RPMI8226 (cell line): ENCODE measurements at regions not wholly inside any gene's neighbourhood (a gene's known extent, or its start where the extent isn't known, plus 50 kb on each side); places are given as distances from the start of the nearest gene placed in this dataset.
"Not testable (repeated sequence)": the region's sequence is repeated elsewhere in the genome, so short reads cannot be mapped to it uniquely, and the experiment has no call there.

Experiments
- DNase-seq: peaks from one replicate; pipeline ENCODE4 v3.0.0-alpha.2; 2015

DNA sequence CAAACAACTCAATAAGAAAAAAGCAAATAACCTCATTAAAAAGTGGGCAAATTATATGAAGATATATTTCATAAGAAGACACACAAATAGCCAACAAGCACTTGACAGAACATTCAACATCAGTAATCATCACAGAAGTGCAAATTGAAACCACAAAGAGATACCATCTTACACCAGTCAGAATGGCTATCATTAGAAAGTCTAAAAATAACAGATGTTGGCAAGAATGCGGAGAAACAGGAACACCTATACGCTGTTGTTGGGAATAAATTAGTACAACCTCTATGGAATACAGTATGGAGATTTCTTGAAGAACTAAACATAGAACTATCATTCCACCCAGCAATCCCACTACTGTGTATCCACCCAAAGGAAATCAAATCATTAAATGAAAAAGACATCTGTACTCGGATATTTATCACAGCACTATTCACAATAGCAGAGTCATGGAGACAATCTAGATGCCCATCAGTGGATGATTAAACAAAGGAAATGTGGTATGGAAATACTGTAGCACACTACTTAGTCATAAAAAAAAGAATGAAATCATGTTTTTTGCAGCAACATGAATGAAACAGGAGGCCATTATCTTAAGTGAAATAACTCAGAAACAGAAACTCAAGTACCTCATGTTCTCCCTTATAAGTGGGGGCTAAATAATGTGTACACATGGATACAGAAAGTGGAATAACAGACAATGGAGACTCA, 106.8 kb upstream of the FST start:
- no peak for DNase-seq

- DNase-seq = no peak
Measured at GRCh38 chr5:53376853-53377252, 103.6 kb upstream of the FST start.

- DNase-seq = no peak
Measured at GRCh38 chr5:53378190-53378589, 102.2 kb upstream of the FST start.

GRCh38 chr5:53378590-53379247, 101.7 kb upstream of the FST start:
- no peak for DNase-seq

DNA sequence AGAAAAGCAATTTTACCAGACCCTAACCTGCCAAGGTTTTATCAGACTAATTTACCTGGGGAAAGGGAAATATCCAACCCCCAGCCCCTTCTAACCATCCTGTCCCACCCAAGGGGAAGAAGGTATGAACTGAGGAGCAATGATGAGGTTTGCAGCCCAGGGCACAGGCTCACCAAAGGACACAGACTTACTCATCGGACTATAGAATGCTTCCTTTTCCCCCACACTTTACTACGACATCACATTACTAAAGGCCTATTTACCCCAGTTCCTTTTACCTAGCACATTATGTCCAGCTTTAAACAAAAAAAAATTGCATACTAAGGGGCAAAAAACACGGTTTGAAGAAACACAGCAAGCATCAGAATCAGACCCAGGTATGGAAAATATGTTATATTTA, 94.1 kb upstream of the FST start:
- DNase-seq = no peak

DNA sequence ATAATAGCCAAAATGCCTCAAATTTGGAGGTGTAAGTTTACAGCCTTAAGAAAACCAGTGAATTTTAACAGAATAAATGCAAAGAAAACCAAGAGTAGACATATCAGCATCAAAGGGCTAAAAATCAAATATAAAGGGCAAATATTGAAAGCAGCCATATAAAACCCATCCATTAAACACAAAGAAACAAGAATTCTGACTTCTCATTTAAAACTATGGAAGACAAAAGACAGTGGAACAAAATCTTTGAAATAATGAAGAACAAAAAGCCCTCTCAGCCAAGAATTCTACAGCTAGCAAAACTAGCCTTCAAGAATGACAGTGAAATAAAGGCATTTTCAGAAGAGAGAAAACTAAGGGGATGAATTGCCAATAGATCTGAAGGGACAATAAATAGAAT, 91.3 kb upstream of the FST start:
- no peak for DNase-seq

- no peak for DNase-seq
Measured at GRCh38 chr5:53392073-53392472, 88.4 kb upstream of the FST start.

GRCh38 chr5:53394808-53395207, 85.6 kb upstream of the FST start:
- DNase-seq = no peak

- DNase-seq = no peak
Measured at GRCh38 chr5:53397141-53397757, 83.2 kb upstream of the FST start.

GRCh38 chr5:53397845-53398244, 82.6 kb upstream of the FST start:
- DNase-seq = no peak

GRCh38 chr5:53399926-53400697, 80.3 kb upstream of the FST start:
- DNase-seq = no peak

DNA sequence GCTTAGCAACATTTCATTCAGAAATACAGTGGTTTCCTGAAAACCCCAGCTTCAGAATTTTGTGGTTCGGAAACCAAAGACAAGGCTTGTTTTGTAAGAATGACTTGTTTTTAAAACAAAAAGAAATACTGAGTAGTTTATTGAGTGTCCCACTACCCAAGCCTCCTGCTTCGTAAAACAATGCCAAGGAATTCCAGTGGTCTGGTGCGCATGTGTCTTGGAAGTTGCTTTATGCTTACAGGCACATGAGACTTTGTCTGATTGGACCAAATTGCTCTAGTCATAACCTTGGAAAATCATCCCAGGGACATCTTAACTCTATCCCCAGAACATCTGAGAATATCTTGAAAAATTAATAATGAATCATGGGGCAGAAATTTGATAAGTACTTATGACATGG, 77.1 kb upstream of the FST start:
- no peak for DNase-seq

DNA sequence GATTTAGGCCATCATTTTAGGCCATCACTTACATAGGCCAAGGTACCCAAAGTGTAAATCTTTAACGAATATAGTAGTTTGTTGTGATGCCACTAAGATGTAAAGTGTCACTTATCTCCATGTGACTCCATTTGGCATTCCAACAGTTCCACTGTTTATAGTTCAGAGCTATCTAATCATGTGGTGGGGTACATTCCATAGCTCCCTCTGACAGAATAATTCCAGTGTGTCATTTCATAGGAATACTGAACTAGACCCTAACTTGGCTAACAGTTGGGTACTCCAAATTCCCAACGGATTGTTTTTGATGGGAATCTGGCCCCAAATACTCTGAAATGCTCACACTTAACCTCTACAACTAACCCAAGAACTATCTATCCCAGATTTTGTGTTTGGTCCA, 76.7 kb upstream of the FST start:
- no peak for DNase-seq

DNA sequence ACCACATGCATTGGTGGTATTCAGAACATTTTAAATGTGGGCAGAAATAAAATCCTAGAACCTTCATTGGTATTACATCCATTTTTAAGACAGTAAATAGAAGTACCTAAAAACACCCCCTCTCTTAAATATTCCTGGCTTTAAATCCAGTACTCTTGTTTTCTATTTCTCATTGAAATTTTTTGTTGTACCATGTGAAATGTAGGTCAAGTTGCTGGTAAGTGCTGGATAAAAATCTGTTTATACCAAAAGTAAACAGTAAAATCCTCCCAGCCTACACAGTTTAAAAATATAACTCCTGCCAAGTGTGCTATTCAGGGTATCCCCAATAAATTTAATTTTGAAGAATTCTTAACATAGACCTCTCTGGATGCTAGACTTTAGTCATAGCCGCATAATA, 75.0 kb upstream of the FST start:
- no peak for DNase-seq

- no peak for DNase-seq
Measured at GRCh38 chr5:53406630-53407316, 73.7 kb upstream of the FST start.

DNA sequence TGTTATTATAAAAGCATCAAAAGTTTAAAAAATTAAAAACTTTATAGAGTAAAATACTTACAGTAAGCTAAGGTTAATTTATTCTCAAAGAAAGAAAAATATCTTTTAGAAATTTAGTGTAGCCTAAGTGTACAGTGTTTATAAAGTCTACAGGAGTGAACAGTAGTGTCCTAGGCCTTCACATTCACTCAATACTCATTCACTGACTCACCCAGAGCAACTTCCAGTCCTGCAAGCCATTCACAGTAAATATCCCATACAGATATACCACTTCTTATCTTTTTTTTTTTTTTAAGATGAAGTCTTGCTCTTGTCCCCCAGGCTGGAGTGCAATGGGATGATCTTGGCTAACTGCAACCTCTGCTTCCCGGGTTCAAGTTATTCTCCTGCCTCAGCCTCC, 73.1 kb upstream of the FST start:
- DNase-seq = no peak

- DNase-seq = no peak
Measured at GRCh38 chr5:53411388-53411787, 69.0 kb upstream of the FST start.

DNA sequence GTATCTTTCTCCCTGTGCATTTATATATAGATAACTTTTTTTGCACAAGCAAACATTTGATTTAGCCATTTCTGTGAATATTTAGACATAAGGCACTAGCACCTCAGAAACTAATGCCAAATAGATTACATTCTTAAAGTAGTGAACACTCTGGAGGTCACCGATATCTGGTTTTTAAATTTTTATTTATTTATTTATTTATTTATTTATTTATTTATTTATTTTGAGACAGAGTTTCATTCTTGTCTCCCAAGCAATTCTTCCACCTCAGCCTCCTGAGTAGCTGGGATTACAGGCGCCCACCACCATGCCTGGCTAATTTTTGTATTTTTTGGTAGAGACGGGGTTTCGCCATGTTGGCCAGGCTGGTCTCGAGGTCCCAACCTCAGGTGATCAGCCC, 67.9 kb upstream of the FST start:
- not testable (repeated sequence) for DNase-seq

DNA sequence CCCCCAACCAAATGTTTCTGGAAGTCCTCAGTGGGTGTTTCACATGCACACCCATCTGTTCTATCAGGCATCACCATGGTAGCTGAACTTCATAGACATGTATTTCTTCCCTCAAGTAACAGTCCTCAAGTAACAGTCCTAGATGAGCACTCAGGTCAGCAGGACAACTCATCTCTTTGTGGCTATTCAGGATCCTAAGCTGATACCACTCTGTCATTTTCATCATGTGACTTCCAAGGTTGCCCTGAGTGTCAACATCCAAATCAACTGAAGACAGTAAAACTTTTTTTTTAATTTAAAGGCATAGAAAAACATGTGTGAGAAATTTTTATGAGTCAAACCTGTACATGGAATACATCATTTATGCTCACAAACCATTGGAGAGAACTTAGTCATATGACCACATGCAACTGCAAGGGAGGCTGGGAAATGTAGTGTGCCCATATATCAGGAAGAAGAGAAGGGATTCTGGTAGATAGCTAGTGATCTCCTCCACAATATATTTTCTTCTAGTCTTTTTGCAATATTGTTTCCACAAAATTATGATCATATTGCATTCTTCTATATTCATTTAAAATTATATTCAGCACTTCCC, 64.2 kb upstream of the FST start:
- DNase-seq = no peak

DNA sequence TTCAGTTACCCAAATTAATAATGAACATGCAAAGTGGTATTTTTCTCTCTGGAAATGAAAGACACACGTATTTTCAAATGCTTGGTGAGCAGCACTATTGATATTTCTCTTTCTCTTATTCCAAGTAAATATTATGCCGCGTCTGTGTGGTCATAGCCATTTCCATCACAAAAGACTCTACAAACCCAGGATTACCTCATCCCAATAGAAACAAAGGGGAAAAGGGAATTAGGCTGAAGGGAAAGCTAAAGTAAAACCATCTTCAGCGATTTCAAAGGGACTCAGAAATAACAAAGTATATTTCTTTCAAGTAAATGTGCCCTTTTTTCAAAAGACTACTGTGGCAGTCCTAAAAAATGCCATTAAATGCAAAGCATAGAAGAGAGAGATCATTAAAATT, 62.0 kb upstream of the FST start:
- DNase-seq = no peak

GRCh38 chr5:53418826-53419658, 61.4 kb upstream of the FST start:
- DNase-seq = no peak

- DNase-seq = no peak
Measured at GRCh38 chr5:53422539-53422938, 57.9 kb upstream of the FST start.
